ENCODE measurements at regions not wholly inside any gene's neighbourhood (a gene's known extent, or its start where the extent isn't known, plus 50 kb on each side); places are given as distances from the start of the nearest gene placed in this dataset.

- DNase-seq = no peak
- TF ChIP-seq POLR2A (IDR thresholded peaks at IDR 0.05) (no peak), CTCF (IDR thresholded peaks at IDR 0.05) (no peak)
- no peak overlapping the region for H3K4me3 ChIP-seq
- no peaks in the 10 kb centered on the region for H3K27me3 ChIP-seq
- no peaks in the 10 kb centered on the region for H3K36me3 ChIP-seq
- no peak overlapping the region for H3K27ac ChIP-seq
- H3K9me3 ChIP-seq = no peaks in the 10 kb centered on the region
- no peaks in the 10 kb centered on the region for H3K4me1 ChIP-seq
Observed at GRCh38 chr6:98514073-98514720, 320.2 kb upstream of the POU3F2 start.

GRCh38 chr6:98514796-98515195 lies 319.6 kb upstream of the POU3F2 start:
- no peak for TF ChIP-seq CTCF (IDR thresholded peaks at IDR 0.05)
- TF ChIP-seq POLR2A (IDR thresholded peaks at IDR 0.05) = no peak

GRCh38 chr6:98516206-98516605 lies 318.2 kb upstream of the POU3F2 start:
- H3K27me3 ChIP-seq = no peaks in the 10 kb centered on the region
- no peak for DNase-seq
- no peaks in the 10 kb centered on the region for H3K4me1 ChIP-seq
- H3K36me3 ChIP-seq = no peaks in the 10 kb centered on the region
- no peaks in the 10 kb centered on the region for H3K9me3 ChIP-seq
- no peak overlapping the region for H3K27ac ChIP-seq
- H3K4me3 ChIP-seq = no peak overlapping the region
- TF ChIP-seq CTCF (IDR thresholded peaks at IDR 0.05) (no peak), POLR2A (IDR thresholded peaks at IDR 0.05) (no peak)

More at GRCh38 chr6:98514796-98515195, 319.6 kb upstream of the POU3F2 start:
- no peaks in the 10 kb centered on the region for H3K9me3 ChIP-seq
- H3K4me3 ChIP-seq = no peak overlapping the region
- H3K36me3 ChIP-seq = no peaks in the 10 kb centered on the region
- H3K27me3 ChIP-seq = no peaks in the 10 kb centered on the region
- no peak for DNase-seq
- H3K27ac ChIP-seq = no peak overlapping the region
- H3K4me1 ChIP-seq = no peaks in the 10 kb centered on the region

- Histone ChIP-seq H3K27ac (no peak overlapping the region), H3K36me3 (no peaks in the 10 kb centered on the region), H3K4me3 (no peak overlapping the region), H3K9me3 (no peaks in the 10 kb centered on the region), H3K27me3 (no peaks in the 10 kb centered on the region), H3K4me1 (no peaks in the 10 kb centered on the region)
- DNase-seq = no peak
- TF ChIP-seq CTCF (IDR thresholded peaks at IDR 0.05) (no peak), POLR2A (IDR thresholded peaks at IDR 0.05) (no peak)
Observed at GRCh38 chr6:98516866-98517265, 317.5 kb upstream of the POU3F2 start.

- H3K9me3 ChIP-seq = no peaks in the 10 kb centered on the region
- H3K27me3 ChIP-seq = no peaks in the 10 kb centered on the region
- no peak for DNase-seq
- no peak for TF ChIP-seq CTCF (IDR thresholded peaks at IDR 0.05)
- no peak for TF ChIP-seq POLR2A (IDR thresholded peaks at IDR 0.05)
- no peak overlapping the region for H3K4me3 ChIP-seq
- no peaks in the 10 kb centered on the region for H3K4me1 ChIP-seq
- no peaks in the 10 kb centered on the region for H3K36me3 ChIP-seq
- no peak overlapping the region for H3K27ac ChIP-seq
Observed at GRCh38 chr6:98525860-98526259, 308.5 kb upstream of the POU3F2 start.

- no peak for DNase-seq
- no peaks in the 10 kb centered on the region for H3K4me1 ChIP-seq
- no peak overlapping the region for H3K4me3 ChIP-seq
- H3K27ac ChIP-seq = no peak overlapping the region
- no peaks in the 10 kb centered on the region for H3K36me3 ChIP-seq
- no peaks in the 10 kb centered on the region for H3K9me3 ChIP-seq
- TF ChIP-seq POLR2A (IDR thresholded peaks at IDR 0.05) = no peak
- no peak for TF ChIP-seq CTCF (IDR thresholded peaks at IDR 0.05)
- H3K27me3 ChIP-seq = no peaks in the 10 kb centered on the region
Observed at GRCh38 chr6:98526465-98526864, 307.9 kb upstream of the POU3F2 start.
